HepG2 (cell line): ENCODE measurements at regions not wholly inside any gene's neighbourhood (a gene's known extent, or its start where the extent isn't known, plus 50 kb on each side); places are given as distances from the start of the nearest gene placed in this dataset.

ENCODE experiments used
- ATAC-seq: fragments of 200-7000 bp; cut with Tn5 transposase; 3 replicates; pipeline ENCODE4 v1.9.1; 2020; ENCODE audit warnings: mild to moderate bottlenecking, moderate library complexity
- BruUV-seq: library from RNA; stranded (reverse); fragments of 400-500 nt; replicated peaks from 2 replicates; lab custom pipeline; 2021; lab: Mats Ljungman, UMichigan
- CTCF ChIA-PET: fragments of 300-600 bp; formaldehyde crosslinking; extraction: SDS; loops from one replicate; lab custom pipeline; 2021; ENCODE audit warnings: low total read pairs, inconsistent platforms, low intra/inter-chr PET ratio; lab: Yijun Ruan, JAX
- POLR2A ChIA-PET: fragments of 350-600 bp; sonication (Branson Sonifier 250); formaldehyde crosslinking; loops from one replicate; lab custom pipeline; 2020; ENCODE audit warnings: antibody characterized with exemption, inconsistent platforms; lab: Yijun Ruan, JAX
- DNase-seq: peaks from one replicate; pipeline ENCODE4 v3.0.0-alpha.2; 2015; ENCODE audit warnings: low spot score
- FAIRE-seq: peaks from 3 replicates; lab custom pipeline; 2011; peaks lifted over from hg19 to GRCh38; lab: Jason Lieb, UNC
- H2AFZ ChIP-seq: one replicate; pipeline ENCODE4 v1.6.1; 2011; ENCODE audit warnings: low read length, inconsistent platforms
- H3K27ac ChIP-seq: fragments of 300-600 bp; 3 replicates; pipeline ENCODE4 v1.8.0; 2011; ENCODE audit warnings: mixed run types, mild to moderate bottlenecking, mixed read lengths, low read length, inconsistent platforms; ENCODE audit not compliant: insufficient read depth; ENCODE audit errors: extremely low read length
- H3K27me3 ChIP-seq, 2 experiments: fragments of 200-600 bp in 1 of 2; 2 replicates in 1 of 2; 3 replicates in 1 of 2; pipeline versions ENCODE4 v1.6.0 to v1.8.0; 2011; ENCODE audit warnings: low read length in 2 of 2, mild to moderate bottlenecking in 2 of 2, moderate library complexity in 2 of 2, inconsistent platforms in 1 of 2; ENCODE audit not compliant: insufficient read depth in 2 of 2, control insufficient read depth in 1 of 2
- H3K36me3 ChIP-seq, 2 experiments: fragments of 200-600 bp in 1 of 2; replicated peaks in 1 of 2; 2 replicates in 1 of 2; 3 replicates in 1 of 2; pipeline versions ENCODE4 v1.5.1 to v1.8.0; 2011; ENCODE audit warnings: low read length in 2 of 2, inconsistent platforms in 1 of 2; ENCODE audit not compliant: insufficient read depth in 2 of 2, control insufficient read depth in 1 of 2
- H3K4me1 ChIP-seq: 2 replicates; pipeline ENCODE4 v1.5.1; 2012; ENCODE audit warnings: low read length, inconsistent platforms; ENCODE audit not compliant: insufficient read depth
- H3K4me2 ChIP-seq: 2 replicates; pipeline ENCODE4 v1.6.0; 2011; ENCODE audit warnings: low read depth, low read length, inconsistent platforms
- H3K4me3 ChIP-seq, 3 experiments: fragments of 200-600 bp in 1 of 3; sonication (generic), shearing (Covaris generic) in 1 of 3; replicated peaks in 1 of 3; 2 replicates each; pipeline ENCODE4 v1.5.1; 2011 to 2016; ENCODE audit warnings: low read length in 3 of 3, inconsistent platforms in 2 of 3, low read depth in 2 of 3, mild to moderate bottlenecking in 2 of 3, control low read depth in 1 of 3, mixed read lengths in 1 of 3; ENCODE audit not compliant: insufficient read depth in 1 of 3
- H3K79me2 ChIP-seq: one replicate; pipeline ENCODE4 v1.6.1; 2011; ENCODE audit warnings: low read length, inconsistent platforms; ENCODE audit not compliant: insufficient read depth
- H3K9ac ChIP-seq: 2 replicates; pipeline ENCODE4 v1.6.0; 2011; ENCODE audit warnings: mild to moderate bottlenecking, low read depth, low read length, inconsistent platforms; ENCODE audit not compliant: insufficient read depth
- H3K9me3 ChIP-seq: 2 replicates; pipeline ENCODE4 v1.5.1; 2012; ENCODE audit warnings: mild to moderate bottlenecking, low read length
- H4K20me1 ChIP-seq: 2 replicates; pipeline ENCODE4 v1.6.0; 2011; ENCODE audit warnings: inconsistent platforms, mild to moderate bottlenecking, low read length, moderate library complexity; ENCODE audit not compliant: insufficient read depth
- KDM3A ChIP-seq: IDR thresholded peaks from 2 replicates; pipeline ENCODE4 v1.6.1; 2018; ENCODE audit warnings: low read depth, missing compliant biosample characterization
- PHF20 ChIP-seq: sonication (generic); formaldehyde crosslinking; IDR thresholded peaks from 2 replicates; pipeline ENCODE4 v1.5.0; 2020; ENCODE audit warnings: mild to moderate bottlenecking, missing genetic modification reagents
- RBM22 ChIP-seq: fragments of 200-400 bp; formaldehyde crosslinking; optimal IDR thresholded peaks from 2 replicates; pipeline ENCODE3; 2017; ENCODE audit warnings: mild to moderate bottlenecking, low read length, moderate library complexity
- RFXAP ChIP-seq: sonication (generic); formaldehyde crosslinking; IDR thresholded peaks from 2 replicates; pipeline ENCODE4 v1.4.0; 2020; ENCODE audit warnings: missing genetic modification reagents, borderline replicate concordance
- SAFB2 ChIP-seq: sonication (generic); formaldehyde crosslinking; IDR thresholded peaks from 2 replicates; pipeline ENCODE4 v1.5.1; 2020; ENCODE audit warnings: missing genetic modification reagents, low read depth, mild to moderate bottlenecking, borderline replicate concordance
- ZFP62 ChIP-seq: sonication (generic); formaldehyde crosslinking; IDR thresholded peaks from 2 replicates; pipeline ENCODE4 v1.4.0; 2020; ENCODE audit warnings: missing genetic modification reagents
- ZNF547 ChIP-seq: sonication (generic); formaldehyde crosslinking; IDR thresholded peaks from 2 replicates; pipeline ENCODE4 v1.5.1; 2020; ENCODE audit warnings: mild to moderate bottlenecking, missing genetic modification reagents
- ZNF598 ChIP-seq: sonication (generic); formaldehyde crosslinking; IDR thresholded peaks from 2 replicates; pipeline ENCODE4 v1.5.1; 2020; ENCODE audit warnings: mild to moderate bottlenecking, missing genetic modification reagents, borderline replicate concordance
- ZNF724P ChIP-seq: sonication (generic); formaldehyde crosslinking; IDR thresholded peaks from 2 replicates; pipeline ENCODE4 v1.8.0; 2022; ENCODE audit warnings: missing genetic modification reagents, borderline replicate concordance
- WGBS: methylation state at CpG from one replicate; pipeline ENCODE4 v1.1.6; 2017; ENCODE audit warnings: low lambda C conversion rate; 5-methylcytosine and 5-hydroxymethylcytosine counted together
- in situ Hi-C: cut with HindIII; loops from 2 replicates; pipeline ENCODE4 v1.10.0; 2017; ENCODE audit warnings: low pct_unique_long_range_greater_than_20kb; ENCODE audit not compliant: extremely low pct_ligation_motif_present
- intact Hi-C: fragments of 100-400 bp; cut with micrococcal nuclease; formaldehyde crosslinking; loops from one replicate; pipeline ENCODE4 v1.10.0; 2022; ENCODE audit not compliant: unreplicated experiment
- TF ChIP-seq, protein P1 (sequence below): conservative IDR thresholded peaks from 2 replicates; pipeline ENCODE4 v1.6.1; 2018; ENCODE audit warnings: missing genetic modification reagents

- FAIRE-seq (no peak), DNase-seq (no peak), ATAC-seq (no peak)
- H3K36me3 ChIP-seq = no peaks in the 10 kb centered on the region
- no peak overlapping the region for H3K9ac ChIP-seq
- TF ChIP-seq, protein P1, sequence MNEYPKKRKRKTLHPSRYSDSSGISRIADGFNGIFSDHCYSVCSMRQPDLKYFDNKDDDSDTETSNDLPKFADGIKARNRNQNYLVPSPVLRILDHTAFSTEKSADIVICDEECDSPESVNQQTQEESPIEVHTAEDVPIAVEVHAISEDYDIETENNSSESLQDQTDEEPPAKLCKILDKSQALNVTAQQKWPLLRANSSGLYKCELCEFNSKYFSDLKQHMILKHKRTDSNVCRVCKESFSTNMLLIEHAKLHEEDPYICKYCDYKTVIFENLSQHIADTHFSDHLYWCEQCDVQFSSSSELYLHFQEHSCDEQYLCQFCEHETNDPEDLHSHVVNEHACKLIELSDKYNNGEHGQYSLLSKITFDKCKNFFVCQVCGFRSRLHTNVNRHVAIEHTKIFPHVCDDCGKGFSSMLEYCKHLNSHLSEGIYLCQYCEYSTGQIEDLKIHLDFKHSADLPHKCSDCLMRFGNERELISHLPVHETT = no peak
- TF ChIP-seq KDM3A = no peak
- TF ChIP-seq ZNF598 (CRISPR knock-in tag) = no peak
- no peak for TF ChIP-seq RBM22
- no peak for TF ChIP-seq PHF20 (CRISPR knock-in tag)
- TF ChIP-seq ZNF724P (CRISPR knock-in tag) = no peak
- TF ChIP-seq RFXAP (CRISPR knock-in tag) = no peak
- TF ChIP-seq SAFB2 (CRISPR knock-in tag) = no peak
- no peak for TF ChIP-seq ZNF547 (CRISPR knock-in tag)
- no peak for TF ChIP-seq ZFP62
- no peaks in the 10 kb centered on the region for H3K4me1 ChIP-seq
- 21% methylated on average over 5 of the region's 5 CpGs for WGBS
- ChIA-PET POLR2A (no interaction called here), CTCF (no interaction called here)
- no TSS peak for BruUV-seq
- intact Hi-C loops (loop anchor here (1.0 kb wide), 1 partner anchor 23 kb away; no protein-coding TSS in a partner anchor), in situ Hi-C loops (no loop called here)
- no peaks in the 10 kb centered on the region for H4K20me1 ChIP-seq
- peaks cover 0 to 3% of the 10 kb centered on the region in 2 experiments; a peak in 1 of 5 replicates for H3K27me3 ChIP-seq
- H3K9me3 ChIP-seq = no peaks in the 10 kb centered on the region
- no peaks in the 10 kb centered on the region for H3K79me2 ChIP-seq
- H2AFZ ChIP-seq = no peak overlapping the region
- no peak overlapping the region for H3K4me2 ChIP-seq
- no peak overlapping the region for H3K4me3 ChIP-seq
- H3K27ac ChIP-seq = no peak overlapping the region
These were observed 345.0 kb downstream of the LRIG3 start for GRCh38 chr12:58575256-58575655.
